ENCODE measurements at regions not wholly inside any gene's neighbourhood (a gene's known extent, or its start where the extent isn't known, plus 50 kb on each side); places are given as distances from the start of the nearest gene placed in this dataset.
"Not testable (repeated sequence)": the region's sequence is repeated elsewhere in the genome, so short reads cannot be mapped to it uniquely, and the experiment has no call there.

DNA sequence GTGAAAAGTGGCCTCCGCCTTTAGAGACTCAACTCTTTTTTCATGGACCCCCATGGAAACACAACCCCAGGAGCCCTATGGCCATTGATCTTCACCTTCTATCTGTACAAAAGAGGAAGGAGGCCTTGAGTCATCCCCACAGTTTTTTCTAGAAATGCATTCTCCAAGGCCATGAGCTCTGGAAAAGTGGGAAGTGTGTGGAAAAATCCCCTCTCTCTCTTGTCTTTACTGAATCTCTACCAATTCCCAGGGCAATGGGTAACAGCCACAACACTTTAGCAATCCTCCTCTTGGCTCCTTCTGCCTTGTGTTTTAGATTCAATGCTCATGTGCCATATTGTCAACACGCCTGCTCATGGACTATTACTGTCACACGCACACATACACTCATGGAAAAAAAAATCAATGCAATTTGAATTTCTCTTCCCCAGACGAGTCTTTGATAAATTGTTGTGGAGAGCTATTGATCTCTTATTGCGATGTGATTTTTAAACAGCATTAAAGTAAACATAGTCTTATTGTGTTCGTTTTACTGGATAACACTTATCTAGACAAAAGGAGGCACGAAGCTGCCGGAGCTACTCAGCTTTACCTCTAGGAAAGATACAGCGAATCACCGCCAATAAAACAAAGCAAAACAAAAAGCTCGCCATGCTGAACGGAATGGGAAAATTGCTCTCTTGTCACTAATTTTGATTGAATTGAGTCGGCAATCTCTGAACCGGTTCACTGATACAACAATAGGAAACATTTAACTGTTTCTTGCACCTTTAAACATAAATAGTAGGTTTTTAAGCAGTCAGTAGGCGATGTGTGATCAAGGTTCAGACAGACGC lies 260.3 kb downstream of the VRK1 start:
- peaks cover 0 to 10% of the 10 kb centered on the region in 2 donors for H3K4me1 ChIP-seq (ENCODE audit: control insufficient read depth in 2 of 2, insufficient read depth in 2 of 2, low read length in 2 of 2)
- no peak overlapping the region for H3K27ac ChIP-seq (ENCODE audit: low read depth in 1 of 2, low read length in 1 of 2)
- 96% methylated on average over 16 of the region's 16 CpGs for WGBS
- DNase-seq (ENCODE audit: low read depth in 6 of 9, low spot score in 9 of 9) = no peak
- no peaks in the 10 kb centered on the region for H3K36me3 ChIP-seq (ENCODE audit: control insufficient read depth in 2 of 2, insufficient read depth in 2 of 2, low read length in 1 of 2)
- no peaks in the 10 kb centered on the region for H3K27me3 ChIP-seq (ENCODE audit: control insufficient read depth in 2 of 2, insufficient read depth in 1 of 2, low read length in 1 of 2)
- H3K9me3 ChIP-seq (ENCODE audit: control insufficient read depth in 2 of 2, insufficient read depth in 1 of 2, low read length in 1 of 2) = no peaks in the 10 kb centered on the region
- H3K4me3 ChIP-seq (ENCODE audit: low read length in 2 of 2) = no peak overlapping the region

DNA sequence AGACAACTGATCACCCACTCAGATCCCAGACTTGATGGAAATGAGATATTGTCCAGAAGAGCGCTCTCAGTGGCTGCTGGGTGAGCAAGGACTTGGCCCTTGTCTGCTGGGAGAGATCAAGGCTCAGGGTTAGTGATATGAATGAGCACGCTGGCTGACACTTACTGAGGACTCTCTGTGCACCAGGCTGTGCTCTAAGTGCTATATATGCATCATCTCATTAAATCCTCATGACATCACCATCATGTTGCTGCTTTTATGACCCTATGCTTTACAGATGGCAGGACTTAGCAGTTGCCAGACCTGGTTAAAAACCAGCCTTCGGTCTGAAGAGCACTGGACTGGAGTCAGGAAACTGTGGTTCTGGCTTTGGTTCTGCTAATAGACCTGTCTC lies 260.9 kb downstream of the VRK1 start:
- Histone ChIP-seq H3K4me3 (ENCODE audit: low read length in 2 of 2) (no peak overlapping the region), H3K36me3 (ENCODE audit: control insufficient read depth in 2 of 2, insufficient read depth in 2 of 2, low read length in 1 of 2) (no peaks in the 10 kb centered on the region), H3K4me1 (ENCODE audit: control insufficient read depth in 2 of 2, insufficient read depth in 2 of 2, low read length in 2 of 2) (peaks cover 0 to 10% of the 10 kb centered on the region in 2 donors), H3K9me3 (ENCODE audit: control insufficient read depth in 2 of 2, insufficient read depth in 1 of 2, low read length in 1 of 2) (no peaks in the 10 kb centered on the region), H3K27ac (ENCODE audit: low read depth in 1 of 2, low read length in 1 of 2) (no peak overlapping the region), H3K27me3 (ENCODE audit: control insufficient read depth in 2 of 2, insufficient read depth in 1 of 2, low read length in 1 of 2) (no peaks in the 10 kb centered on the region)
- WGBS = 92% methylated on average over 3 of the region's 3 CpGs
- no peak for DNase-seq (ENCODE audit: low read depth in 6 of 9, low spot score in 9 of 9)

DNA sequence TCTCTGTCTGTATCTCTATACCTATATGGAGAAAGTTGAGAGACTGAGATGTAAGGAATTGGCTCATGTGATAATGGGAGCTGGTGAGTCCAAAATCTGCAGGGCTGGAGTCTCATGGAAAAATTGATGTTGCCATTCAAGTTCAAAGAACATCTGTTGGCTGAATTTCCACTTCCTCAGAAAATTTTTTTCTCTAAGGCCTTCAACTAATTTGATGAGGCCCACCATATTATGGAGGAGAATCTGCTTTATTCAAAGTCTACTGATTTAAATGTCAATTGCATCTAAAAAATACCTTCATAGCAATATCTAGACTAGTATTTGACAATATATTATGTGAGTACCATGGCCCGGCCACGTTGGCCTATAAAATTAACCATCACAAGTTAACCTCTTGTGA lies 261.4 kb downstream of the VRK1 start:
- no peaks in the 10 kb centered on the region for H3K27me3 ChIP-seq (ENCODE audit: control insufficient read depth in 2 of 2, insufficient read depth in 1 of 2, low read length in 1 of 2)
- H3K9me3 ChIP-seq (ENCODE audit: control insufficient read depth in 2 of 2, insufficient read depth in 1 of 2, low read length in 1 of 2) = no peaks in the 10 kb centered on the region
- 97% methylated on average over 2 of the region's 2 CpGs for WGBS
- H3K27ac ChIP-seq (ENCODE audit: low read depth in 1 of 2, low read length in 1 of 2) = no peak overlapping the region
- no peak for DNase-seq (ENCODE audit: low read depth in 6 of 9, low spot score in 9 of 9)
- H3K36me3 ChIP-seq (ENCODE audit: control insufficient read depth in 2 of 2, insufficient read depth in 2 of 2, low read length in 1 of 2) = no peaks in the 10 kb centered on the region
- H3K4me3 ChIP-seq (ENCODE audit: low read length in 2 of 2) = no peak overlapping the region
- H3K4me1 ChIP-seq (ENCODE audit: control insufficient read depth in 2 of 2, insufficient read depth in 2 of 2, low read length in 2 of 2) = peaks cover 0 to 10% of the 10 kb centered on the region in 2 donors

DNA sequence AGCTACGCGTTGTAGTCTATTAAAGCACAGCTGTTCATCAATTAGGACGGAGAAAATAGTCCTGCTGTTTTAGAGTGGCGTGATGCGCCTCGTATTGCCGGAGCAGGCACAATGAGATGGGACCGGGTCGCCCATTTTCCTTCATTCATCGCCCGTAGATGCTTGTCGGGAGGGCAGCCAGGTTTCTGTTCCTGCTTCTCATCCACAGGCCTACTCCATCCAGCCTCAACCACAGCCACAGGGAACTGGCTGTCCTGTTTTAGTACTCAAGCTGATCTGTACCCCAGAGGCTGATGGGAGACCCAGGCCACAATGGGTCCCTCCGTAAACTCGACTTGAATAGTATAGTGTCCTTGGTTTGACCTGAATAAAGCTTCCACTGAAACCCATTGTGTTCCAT lies 264.0 kb downstream of the VRK1 start:
- no peak for DNase-seq (ENCODE audit: low read depth in 6 of 9, low spot score in 9 of 9)
- Histone ChIP-seq H3K36me3 (ENCODE audit: control insufficient read depth in 2 of 2, insufficient read depth in 2 of 2, low read length in 1 of 2) (no peaks in the 10 kb centered on the region), H3K4me1 (ENCODE audit: control insufficient read depth in 2 of 2, insufficient read depth in 2 of 2, low read length in 2 of 2) (peaks cover 0 to 7% of the 10 kb centered on the region in 2 donors), H3K9me3 (ENCODE audit: control insufficient read depth in 2 of 2, insufficient read depth in 1 of 2, low read length in 1 of 2) (no peaks in the 10 kb centered on the region), H3K27ac (ENCODE audit: low read depth in 1 of 2, low read length in 1 of 2) (no peak overlapping the region), H3K4me3 (ENCODE audit: low read length in 2 of 2) (no peak overlapping the region), H3K27me3 (ENCODE audit: control insufficient read depth in 2 of 2, insufficient read depth in 1 of 2, low read length in 1 of 2) (no peaks in the 10 kb centered on the region)
- 98% methylated on average over 14 of the region's 14 CpGs for WGBS

DNA sequence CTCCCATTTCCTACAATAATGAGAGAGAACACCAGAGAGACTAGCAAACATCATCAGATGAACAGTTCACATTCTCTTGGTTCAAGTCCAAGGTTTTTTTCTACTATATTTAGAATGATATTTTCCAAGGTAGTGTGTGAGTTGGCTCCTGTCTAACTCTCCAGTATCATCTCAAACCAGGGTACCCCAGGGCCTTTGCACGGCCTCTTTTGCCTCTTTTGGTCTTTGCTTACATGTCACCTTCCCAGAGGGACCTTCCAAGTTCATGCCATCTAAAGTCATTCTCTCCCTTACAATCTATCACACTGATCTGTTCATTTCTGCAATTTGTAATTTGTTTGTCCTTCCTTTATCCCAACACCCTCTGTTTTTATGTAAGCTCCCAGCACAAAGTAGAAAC lies 264.5 kb downstream of the VRK1 start:
- no peaks in the 10 kb centered on the region for H3K27me3 ChIP-seq (ENCODE audit: control insufficient read depth in 2 of 2, insufficient read depth in 1 of 2, low read length in 1 of 2)
- H3K4me3 ChIP-seq (ENCODE audit: low read length in 2 of 2) = no peak overlapping the region
- H3K36me3 ChIP-seq (ENCODE audit: control insufficient read depth in 2 of 2, insufficient read depth in 2 of 2, low read length in 1 of 2) = no peaks in the 10 kb centered on the region
- no peak overlapping the region for H3K27ac ChIP-seq (ENCODE audit: low read depth in 1 of 2, low read length in 1 of 2)
- no peak for DNase-seq (ENCODE audit: low read depth in 6 of 9, low spot score in 9 of 9)
- peaks cover 0 to 5% of the 10 kb centered on the region in 2 donors for H3K4me1 ChIP-seq (ENCODE audit: control insufficient read depth in 2 of 2, insufficient read depth in 2 of 2, low read length in 2 of 2)
- no peaks in the 10 kb centered on the region for H3K9me3 ChIP-seq (ENCODE audit: control insufficient read depth in 2 of 2, insufficient read depth in 1 of 2, low read length in 1 of 2)
- 98% methylated on average over 1 of the region's 1 CpG for WGBS

DNA sequence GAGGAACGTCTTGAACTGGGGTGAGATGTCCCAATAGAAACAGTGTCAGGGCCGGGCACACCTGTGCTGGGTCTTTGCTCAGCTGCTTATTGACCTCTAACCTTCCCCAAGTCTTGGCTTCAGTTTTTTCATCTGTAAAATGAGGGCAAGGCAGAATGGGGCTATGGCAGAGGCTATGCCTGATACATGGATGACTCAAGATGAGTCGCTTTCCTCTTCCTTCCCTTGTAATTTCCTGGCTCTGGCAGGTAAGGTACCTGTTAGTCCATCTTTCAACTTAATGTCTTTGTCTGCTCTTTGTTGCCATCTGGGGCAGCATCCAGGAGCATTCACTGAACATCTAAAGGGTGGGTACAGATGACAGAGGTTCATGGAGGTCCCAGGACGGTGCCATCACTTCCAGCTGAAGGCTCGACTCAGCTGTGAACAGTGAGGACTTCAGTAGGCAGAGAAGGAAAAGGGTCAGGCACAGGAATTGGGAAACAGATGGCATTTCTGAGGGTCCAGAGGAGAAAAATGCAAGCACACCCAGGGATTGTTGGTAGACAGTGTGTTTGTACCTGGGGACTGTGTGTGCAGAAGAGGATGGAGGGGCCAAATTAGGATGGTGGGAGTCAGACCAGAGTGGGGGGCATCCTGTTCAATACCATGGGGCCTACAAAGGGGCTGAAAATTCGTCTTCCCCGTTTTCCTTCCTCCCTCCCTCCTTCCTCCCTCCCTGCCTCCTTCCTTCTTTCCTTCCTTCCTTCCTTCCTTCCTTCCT lies 268.3 kb downstream of the VRK1 start:
- no peak overlapping the region for H3K4me3 ChIP-seq (ENCODE audit: low read length in 2 of 2)
- WGBS = 69% methylated on average over 7 of the region's 7 CpGs

DNA sequence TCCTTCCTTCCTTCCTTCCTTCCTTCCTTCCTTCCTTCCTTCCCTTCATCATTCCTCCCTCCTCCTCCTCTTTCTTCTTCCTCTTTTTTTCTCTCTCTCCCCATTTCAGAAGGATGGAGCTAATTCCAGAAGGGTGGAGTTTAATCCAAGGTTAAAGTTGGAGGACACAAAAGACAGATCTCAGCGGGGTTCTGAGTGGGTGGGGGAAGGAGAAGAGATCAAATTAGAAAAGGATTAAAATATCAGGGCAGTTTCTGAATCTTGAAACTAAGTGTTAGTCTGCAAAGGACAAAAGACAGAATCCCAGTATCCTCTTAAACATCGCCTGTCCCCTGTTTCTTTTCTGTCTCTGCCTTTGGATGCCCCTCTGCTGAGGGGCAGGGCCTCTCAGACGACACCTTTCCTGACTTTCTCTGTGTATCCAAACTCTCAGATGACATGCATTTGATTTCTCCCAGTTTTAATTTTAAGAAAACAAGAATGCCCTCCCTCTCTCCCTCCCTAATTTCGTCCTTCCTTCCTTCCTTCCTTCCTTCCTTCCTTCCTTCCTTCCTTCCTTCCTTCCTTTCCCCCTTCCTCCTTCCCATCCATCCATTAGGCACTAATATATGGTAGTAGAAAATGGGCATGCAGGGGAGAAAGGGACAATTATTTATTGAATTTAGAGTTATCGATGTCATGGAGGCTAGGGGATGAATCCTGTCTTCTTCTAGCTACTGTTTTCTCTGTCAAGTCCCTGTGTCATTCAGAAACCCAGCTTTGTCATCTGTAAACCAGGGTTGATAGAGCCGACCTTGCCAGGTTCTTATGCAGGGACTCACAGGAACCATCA lies 269.1 kb downstream of the VRK1 start:
- H3K27me3 ChIP-seq (ENCODE audit: control insufficient read depth in 2 of 2, insufficient read depth in 1 of 2, low read length in 1 of 2) = no peaks in the 10 kb centered on the region
- WGBS = 77% methylated on average over 6 of the region's 6 CpGs
- no peak overlapping the region for H3K27ac ChIP-seq (ENCODE audit: low read depth in 1 of 2, low read length in 1 of 2)

More for the DNA sequence above, 268.3 kb downstream of the VRK1 start:
- no peak overlapping the region for H3K27ac ChIP-seq (ENCODE audit: low read depth in 1 of 2, low read length in 1 of 2)
- DNase-seq (ENCODE audit: low read depth in 6 of 9, low spot score in 9 of 9) = no peak
- H3K27me3 ChIP-seq (ENCODE audit: control insufficient read depth in 2 of 2, insufficient read depth in 1 of 2, low read length in 1 of 2) = no peaks in the 10 kb centered on the region
- no peaks in the 10 kb centered on the region for H3K4me1 ChIP-seq (ENCODE audit: control insufficient read depth in 2 of 2, insufficient read depth in 2 of 2, low read length in 2 of 2)
- no peaks in the 10 kb centered on the region for H3K9me3 ChIP-seq (ENCODE audit: control insufficient read depth in 2 of 2, insufficient read depth in 1 of 2, low read length in 1 of 2)
- H3K36me3 ChIP-seq (ENCODE audit: control insufficient read depth in 2 of 2, insufficient read depth in 2 of 2, low read length in 1 of 2) = no peaks in the 10 kb centered on the region

DNA sequence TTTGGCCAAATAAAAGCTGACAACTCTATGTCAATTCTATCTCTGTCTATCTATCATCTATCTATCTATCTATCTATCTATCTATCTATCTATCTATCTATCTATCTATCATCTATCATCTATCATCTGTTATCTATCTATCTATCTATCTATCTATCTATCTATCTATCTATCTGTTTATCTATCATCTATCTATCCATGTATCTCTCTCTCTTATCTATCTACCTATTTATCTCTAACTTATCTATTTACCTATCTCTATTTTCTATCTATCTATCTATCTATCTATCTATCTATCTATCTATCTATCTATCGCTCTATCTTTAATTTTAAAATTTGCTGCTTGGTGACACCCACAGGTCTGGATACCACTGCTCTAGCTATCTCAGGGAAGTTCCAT lies 271.1 kb downstream of the VRK1 start:
- DNase-seq (ENCODE audit: low read depth in 6 of 9, low spot score in 9 of 9); H3K9me3 ChIP-seq (ENCODE audit: control insufficient read depth in 2 of 2, insufficient read depth in 1 of 2, low read length in 1 of 2); H3K36me3 ChIP-seq (ENCODE audit: control insufficient read depth in 2 of 2, insufficient read depth in 2 of 2, low read length in 1 of 2); H3K4me1 ChIP-seq (ENCODE audit: control insufficient read depth in 2 of 2, insufficient read depth in 2 of 2, low read length in 2 of 2); H3K27me3 ChIP-seq (ENCODE audit: control insufficient read depth in 2 of 2, insufficient read depth in 1 of 2, low read length in 1 of 2); H3K27ac ChIP-seq (ENCODE audit: low read depth in 1 of 2, low read length in 1 of 2); H3K4me3 ChIP-seq (ENCODE audit: low read length in 2 of 2): not testable (repeated sequence)
- 96% methylated on average over 1 of the region's 1 CpG for WGBS

More for the DNA sequence above, 269.1 kb downstream of the VRK1 start:
- Histone ChIP-seq H3K4me3 (ENCODE audit: low read length in 2 of 2) (no peak overlapping the region), H3K9me3 (ENCODE audit: control insufficient read depth in 2 of 2, insufficient read depth in 1 of 2, low read length in 1 of 2) (no peaks in the 10 kb centered on the region), H3K36me3 (ENCODE audit: control insufficient read depth in 2 of 2, insufficient read depth in 2 of 2, low read length in 1 of 2) (no peaks in the 10 kb centered on the region), H3K4me1 (ENCODE audit: control insufficient read depth in 2 of 2, insufficient read depth in 2 of 2, low read length in 2 of 2) (no peaks in the 10 kb centered on the region)
- DNase-seq (ENCODE audit: low read depth in 6 of 9, low spot score in 9 of 9) = no peak

DNA sequence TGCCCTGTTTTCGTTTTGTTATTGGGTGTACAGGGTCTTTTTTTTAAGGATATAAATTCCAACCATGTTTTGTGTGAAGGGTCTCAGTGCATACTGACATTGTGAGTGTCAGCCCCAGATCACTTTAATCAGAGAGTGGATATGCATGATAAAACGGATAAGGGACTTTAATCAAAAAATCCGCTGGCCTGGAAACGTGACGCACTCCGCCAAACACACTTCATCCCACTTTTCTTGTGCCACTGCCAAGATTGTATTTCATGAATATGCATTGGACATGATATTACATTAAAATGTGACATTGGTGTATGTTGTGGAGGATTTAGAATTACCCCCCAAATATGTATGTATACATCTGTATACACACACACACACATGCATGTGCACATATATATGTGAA lies 273.1 kb downstream of the VRK1 start:
- no peak overlapping the region for H3K4me3 ChIP-seq (ENCODE audit: low read length in 2 of 2)
- no peaks in the 10 kb centered on the region for H3K9me3 ChIP-seq (ENCODE audit: control insufficient read depth in 2 of 2, insufficient read depth in 1 of 2, low read length in 1 of 2)
- H3K4me1 ChIP-seq (ENCODE audit: control insufficient read depth in 2 of 2, insufficient read depth in 2 of 2, low read length in 2 of 2) = no peaks in the 10 kb centered on the region
- no peaks in the 10 kb centered on the region for H3K27me3 ChIP-seq (ENCODE audit: control insufficient read depth in 2 of 2, insufficient read depth in 1 of 2, low read length in 1 of 2)
- WGBS = 96% methylated on average over 6 of the region's 6 CpGs
- no peaks in the 10 kb centered on the region for H3K36me3 ChIP-seq (ENCODE audit: control insufficient read depth in 2 of 2, insufficient read depth in 2 of 2, low read length in 1 of 2)
- DNase-seq (ENCODE audit: low read depth in 6 of 9, low spot score in 9 of 9) = no peak
- no peak overlapping the region for H3K27ac ChIP-seq (ENCODE audit: low read depth in 1 of 2, low read length in 1 of 2)
